ENCODE measurements at regions not wholly inside any gene's neighbourhood (a gene's known extent, or its start where the extent isn't known, plus 50 kb on each side); places are given as distances from the start of the nearest gene placed in this dataset.

DNA sequence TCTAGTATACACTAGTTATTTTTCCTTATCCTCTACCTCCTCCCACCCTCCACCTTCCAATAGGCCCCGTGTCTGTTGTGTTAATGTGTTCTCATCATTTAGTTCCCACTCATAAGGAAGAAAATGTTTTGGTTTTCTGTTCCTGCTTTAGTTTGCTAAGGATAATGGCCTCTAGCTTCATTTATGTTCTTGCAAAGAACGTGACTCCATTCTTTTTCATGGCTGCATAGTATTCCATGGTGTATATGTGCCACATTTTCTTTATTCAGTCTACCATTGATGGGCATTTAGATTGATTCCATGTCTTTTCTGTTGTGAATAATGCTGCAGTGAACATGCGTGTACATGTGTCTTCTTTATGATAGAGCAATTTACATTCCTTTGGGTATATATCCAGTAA, 146.5 kb upstream of the GAS1 start:
- H3K4me1 ChIP-seq (ENCODE audit: insufficient read depth, low read length), result no peaks in the 10 kb centered on the region
- H3K9me3 ChIP-seq (ENCODE audit: low read depth, low read length), result no peaks in the 10 kb centered on the region
- H2AFZ ChIP-seq (ENCODE audit: low read length), result no peak overlapping the region
- no peaks in the 10 kb centered on the region for H4K20me1 ChIP-seq (ENCODE audit: insufficient read depth, low read length)
- DNase-seq (ENCODE audit: insufficient read length, low spot score, missing footprints), result no peak
- H3K4me3 ChIP-seq (ENCODE audit: insufficient read depth, low read length), result no peak overlapping the region
- H3K36me3 ChIP-seq (ENCODE audit: insufficient read depth, low read length), result no peaks in the 10 kb centered on the region
- no peak overlapping the region for H3K27ac ChIP-seq (ENCODE audit: low read depth, low read length)
- TF ChIP-seq, protein P1, sequence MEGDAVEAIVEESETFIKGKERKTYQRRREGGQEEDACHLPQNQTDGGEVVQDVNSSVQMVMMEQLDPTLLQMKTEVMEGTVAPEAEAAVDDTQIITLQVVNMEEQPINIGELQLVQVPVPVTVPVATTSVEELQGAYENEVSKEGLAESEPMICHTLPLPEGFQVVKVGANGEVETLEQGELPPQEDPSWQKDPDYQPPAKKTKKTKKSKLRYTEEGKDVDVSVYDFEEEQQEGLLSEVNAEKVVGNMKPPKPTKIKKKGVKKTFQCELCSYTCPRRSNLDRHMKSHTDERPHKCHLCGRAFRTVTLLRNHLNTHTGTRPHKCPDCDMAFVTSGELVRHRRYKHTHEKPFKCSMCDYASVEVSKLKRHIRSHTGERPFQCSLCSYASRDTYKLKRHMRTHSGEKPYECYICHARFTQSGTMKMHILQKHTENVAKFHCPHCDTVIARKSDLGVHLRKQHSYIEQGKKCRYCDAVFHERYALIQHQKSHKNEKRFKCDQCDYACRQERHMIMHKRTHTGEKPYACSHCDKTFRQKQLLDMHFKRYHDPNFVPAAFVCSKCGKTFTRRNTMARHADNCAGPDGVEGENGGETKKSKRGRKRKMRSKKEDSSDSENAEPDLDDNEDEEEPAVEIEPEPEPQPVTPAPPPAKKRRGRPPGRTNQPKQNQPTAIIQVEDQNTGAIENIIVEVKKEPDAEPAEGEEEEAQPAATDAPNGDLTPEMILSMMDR (IDR thresholded peaks at IDR 0.05; ENCODE audit: extremely low read depth, low read depth, low read length), result no peak
- no peaks in the 10 kb centered on the region for H3K79me2 ChIP-seq (ENCODE audit: insufficient read depth, low read length)
- no peak overlapping the region for H3K4me2 ChIP-seq (ENCODE audit: insufficient read depth, low read length)
- peaks cover 3% of the 10 kb centered on the region for H3K27me3 ChIP-seq (ENCODE audit: insufficient read depth, low read length)

GRCh38 chr9:87095951-87096350, 148.6 kb upstream of the GAS1 start:
- Histone ChIP-seq H3K9me3 (ENCODE audit: low read depth, low read length) (no peaks in the 10 kb centered on the region), H2AFZ (ENCODE audit: low read length) (no peak overlapping the region), H3K36me3 (ENCODE audit: insufficient read depth, low read length) (no peaks in the 10 kb centered on the region), H4K20me1 (ENCODE audit: insufficient read depth, low read length) (no peaks in the 10 kb centered on the region), H3K4me2 (ENCODE audit: insufficient read depth, low read length) (no peak overlapping the region), H3K27ac (ENCODE audit: low read depth, low read length) (no peak overlapping the region), H3K79me2 (ENCODE audit: insufficient read depth, low read length) (no peaks in the 10 kb centered on the region), H3K4me1 (ENCODE audit: insufficient read depth, low read length) (no peaks in the 10 kb centered on the region), H3K27me3 (ENCODE audit: insufficient read depth, low read length) (no peaks in the 10 kb centered on the region), H3K4me3 (ENCODE audit: insufficient read depth, low read length) (no peak overlapping the region)
- TF ChIP-seq, protein P1 (IDR thresholded peaks at IDR 0.05; ENCODE audit: extremely low read depth, low read depth, low read length), result no peak
- DNase-seq (ENCODE audit: insufficient read length, low spot score, missing footprints), result no peak

DNA sequence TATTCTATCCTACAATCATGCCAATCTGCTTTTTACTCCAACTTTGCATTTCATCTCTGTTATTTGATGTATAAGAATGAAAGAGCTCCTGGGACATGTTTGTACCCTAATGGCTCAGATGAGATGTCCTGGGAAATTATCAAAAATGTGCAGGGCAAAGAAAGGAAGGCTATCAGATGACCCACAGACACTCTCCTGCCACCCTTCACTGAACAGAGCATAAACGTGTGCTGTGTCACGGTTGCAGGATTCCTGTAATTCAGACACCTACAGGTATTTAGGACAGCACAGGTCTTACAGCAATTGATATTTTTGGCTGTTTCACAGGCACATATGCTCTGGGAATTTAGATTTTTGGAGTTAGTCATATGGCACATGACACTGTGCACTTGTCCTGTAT, 149.2 kb upstream of the GAS1 start:
- DNase-seq (ENCODE audit: insufficient read length, low spot score, missing footprints), result no peak
- no peaks in the 10 kb centered on the region for H3K9me3 ChIP-seq (ENCODE audit: low read depth, low read length)
- no peaks in the 10 kb centered on the region for H3K27me3 ChIP-seq (ENCODE audit: insufficient read depth, low read length)
- no peaks in the 10 kb centered on the region for H3K79me2 ChIP-seq (ENCODE audit: insufficient read depth, low read length)
- H3K4me3 ChIP-seq (ENCODE audit: insufficient read depth, low read length), result no peak overlapping the region
- TF ChIP-seq, protein P1 (IDR thresholded peaks at IDR 0.05; ENCODE audit: extremely low read depth, low read depth, low read length), result no peak
- H2AFZ ChIP-seq (ENCODE audit: low read length), result no peak overlapping the region
- H4K20me1 ChIP-seq (ENCODE audit: insufficient read depth, low read length), result no peaks in the 10 kb centered on the region
- H3K4me1 ChIP-seq (ENCODE audit: insufficient read depth, low read length), result no peaks in the 10 kb centered on the region
- H3K4me2 ChIP-seq (ENCODE audit: insufficient read depth, low read length), result no peak overlapping the region
- H3K36me3 ChIP-seq (ENCODE audit: insufficient read depth, low read length), result no peaks in the 10 kb centered on the region
- H3K27ac ChIP-seq (ENCODE audit: low read depth, low read length), result no peak overlapping the region

DNA sequence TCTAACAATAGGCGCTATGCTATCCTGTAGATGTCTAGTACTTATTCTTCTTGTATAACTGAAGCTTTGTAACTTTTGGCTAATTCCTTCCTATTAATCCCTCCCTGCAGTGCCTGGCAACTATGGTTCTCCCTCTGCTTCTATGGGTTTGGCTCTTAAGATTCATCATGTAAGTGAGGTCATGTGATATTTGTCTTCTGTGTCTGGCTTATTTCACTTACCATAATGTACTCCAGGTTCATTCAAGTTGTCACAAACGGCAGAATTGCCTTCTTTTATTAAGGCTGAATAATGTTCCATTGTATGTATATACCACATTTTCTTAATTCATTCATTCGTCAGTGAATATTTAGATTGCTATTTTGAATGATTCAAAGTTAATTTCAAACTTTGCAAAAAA, 149.9 kb upstream of the GAS1 start:
- DNase-seq (ENCODE audit: insufficient read length, low spot score, missing footprints), result no peak
- Histone ChIP-seq H2AFZ (ENCODE audit: low read length) (no peak overlapping the region), H3K79me2 (ENCODE audit: insufficient read depth, low read length) (no peaks in the 10 kb centered on the region), H3K27ac (ENCODE audit: low read depth, low read length) (no peak overlapping the region), H3K4me2 (ENCODE audit: insufficient read depth, low read length) (no peak overlapping the region), H3K27me3 (ENCODE audit: insufficient read depth, low read length) (no peaks in the 10 kb centered on the region), H4K20me1 (ENCODE audit: insufficient read depth, low read length) (no peaks in the 10 kb centered on the region), H3K4me3 (ENCODE audit: insufficient read depth, low read length) (no peak overlapping the region), H3K9me3 (ENCODE audit: low read depth, low read length) (no peaks in the 10 kb centered on the region), H3K4me1 (ENCODE audit: insufficient read depth, low read length) (no peaks in the 10 kb centered on the region), H3K36me3 (ENCODE audit: insufficient read depth, low read length) (no peaks in the 10 kb centered on the region)
- TF ChIP-seq, protein P1 (IDR thresholded peaks at IDR 0.05; ENCODE audit: extremely low read depth, low read depth, low read length), result no peak

Measured in osteoblast (primary cell).